GM06990 (cell line): ENCODE measurements at regions not wholly inside any gene's neighbourhood (a gene's known extent, or its start where the extent isn't known, plus 50 kb on each side); places are given as distances from the start of the nearest gene placed in this dataset.

Experiments used
- DNase-seq: peaks from one replicate; pipeline ENCODE4 v3.0.0-alpha.2; 2011; ENCODE audit not compliant: insufficient read length; ENCODE audit errors: extremely low read depth
- H3K27me3 ChIP-seq: replicated peaks from 2 replicates; pipeline ENCODE4 v1.6.0; 2011; ENCODE audit warnings: low read length; ENCODE audit not compliant: control insufficient read depth, insufficient read depth
- H3K36me3 ChIP-seq: 2 replicates; pipeline ENCODE4 v1.5.1; 2011; ENCODE audit warnings: low read length; ENCODE audit not compliant: control insufficient read depth, insufficient read depth
- H3K4me3 ChIP-seq: replicated peaks from 2 replicates; pipeline ENCODE4 v1.5.1; 2011; ENCODE audit warnings: low read depth, mild to moderate bottlenecking, control low read depth, low read length
- CTCF ChIP-seq: IDR thresholded peaks from 2 replicates; pipeline ENCODE4 v1.5.1; 2011; ENCODE audit warnings: low read length, control low read depth, mild to moderate bottlenecking, inconsistent platforms; ENCODE audit not compliant: insufficient read depth, poor library complexity, severe bottlenecking

GRCh38 chr2:14891546-14891945, 259.0 kb downstream of the LRATD1 start:
- DNase-seq, result no peak
- TF ChIP-seq CTCF, result no peak
- Histone ChIP-seq H3K27me3 (no peaks in the 10 kb centered on the region), H3K36me3 (no peaks in the 10 kb centered on the region), H3K4me3 (no peak overlapping the region)

DNA sequence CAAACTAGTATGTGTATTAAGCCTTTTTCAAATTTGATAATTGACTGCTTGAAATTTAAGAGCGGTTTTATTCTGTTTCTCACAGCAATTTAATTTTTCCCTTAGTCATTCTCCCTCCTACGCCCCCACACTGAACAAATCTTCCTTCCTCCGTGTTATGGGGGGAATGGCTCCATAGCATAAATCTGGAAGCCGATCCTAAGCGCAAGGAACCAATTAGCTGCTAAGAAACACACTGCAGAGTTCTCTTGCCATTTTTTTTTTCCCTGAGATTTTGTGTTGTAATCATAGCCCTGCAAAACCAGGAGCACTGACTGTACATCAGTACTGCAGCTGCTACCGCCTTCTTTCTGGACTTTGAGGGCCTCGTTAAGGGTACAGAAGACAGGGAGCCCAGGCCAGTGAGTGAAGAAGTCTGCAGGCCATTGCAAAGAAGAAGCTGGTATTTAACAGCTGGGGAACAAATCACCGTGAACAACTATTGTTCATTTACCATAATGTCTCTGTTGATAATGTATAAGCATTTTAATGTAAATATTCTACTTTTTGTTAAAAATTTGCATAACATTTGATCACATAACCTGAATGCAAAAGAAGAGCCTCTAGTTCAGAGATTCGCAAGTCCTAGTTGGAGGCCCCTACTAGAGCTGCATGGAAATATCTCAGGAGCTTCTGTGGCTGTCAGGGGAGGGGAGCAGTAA, 264.0 kb downstream of the LRATD1 start:
- DNase-seq, result no peak
- no peak overlapping the region for H3K4me3 ChIP-seq
- no peaks in the 10 kb centered on the region; the same call in 1 of the 2 replicates for H3K27me3 ChIP-seq
- TF ChIP-seq CTCF, result no peak
- H3K36me3 ChIP-seq, result no peaks in the 10 kb centered on the region

DNA sequence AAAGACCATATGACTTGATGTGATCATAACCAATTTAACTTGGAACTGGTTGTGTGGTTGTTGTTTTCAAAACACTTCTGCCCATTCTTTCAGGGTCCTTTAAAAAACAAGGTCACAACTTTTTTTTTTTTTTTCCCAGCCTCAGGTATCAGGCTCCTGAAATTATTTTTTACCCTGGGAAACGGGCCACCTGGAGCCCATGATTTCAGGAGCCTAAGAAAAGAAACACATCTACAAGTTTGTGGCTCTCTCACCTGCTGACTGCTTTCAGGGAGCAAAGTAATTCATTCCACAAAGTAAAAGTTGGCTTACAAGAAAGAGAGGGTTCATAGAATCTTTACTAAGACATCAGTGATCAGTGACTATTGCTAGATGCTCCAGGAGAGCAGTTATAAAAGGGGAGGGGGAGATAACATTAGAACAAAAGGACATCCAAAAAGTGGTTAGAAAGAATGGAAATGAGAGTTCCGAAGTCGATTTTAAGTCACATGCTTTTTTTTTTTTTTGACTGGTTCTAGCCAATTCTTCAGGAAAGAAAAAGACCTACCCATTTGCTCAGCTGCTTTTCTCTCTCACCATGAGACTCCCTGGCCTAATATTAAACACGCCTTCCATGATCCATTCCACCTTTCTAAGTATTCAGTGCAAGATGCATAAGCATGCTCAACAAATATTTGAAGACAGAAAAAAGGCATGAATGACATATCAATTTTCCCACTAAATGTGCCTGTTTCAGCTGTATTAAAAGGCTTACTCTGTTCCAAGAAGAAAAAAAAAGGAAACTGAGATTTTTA, 267.3 kb downstream of the LRATD1 start:
- no peak for DNase-seq
- H3K4me3 ChIP-seq, result no peak overlapping the region

DNA sequence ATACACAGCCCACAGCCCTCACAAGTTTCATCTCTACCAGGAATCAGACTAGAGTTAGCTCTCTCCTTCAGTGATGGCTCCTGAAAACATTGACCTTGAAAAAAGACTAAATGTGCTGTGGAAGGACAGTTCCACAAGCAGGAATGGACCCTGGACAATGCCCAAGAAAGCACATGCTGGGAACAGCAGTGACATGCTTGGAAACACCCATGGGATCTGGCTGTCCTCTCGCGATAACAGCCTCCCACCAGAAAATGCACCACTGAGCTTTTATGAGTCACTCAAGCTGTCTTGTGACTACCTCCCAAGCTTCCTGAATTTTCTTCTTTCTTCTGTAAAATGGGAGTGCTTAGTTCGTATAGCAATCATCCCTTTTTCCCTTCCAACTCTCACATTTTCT, 269.2 kb downstream of the LRATD1 start:
- H3K36me3 ChIP-seq, result no peaks in the 10 kb centered on the region
- H3K4me3 ChIP-seq, result no peak overlapping the region
- TF ChIP-seq CTCF, result no peak
- H3K27me3 ChIP-seq, result no peaks in the 10 kb centered on the region; the same call in 1 of the 2 replicates
- DNase-seq, result no peak

More for the DNA sequence above, 267.3 kb downstream of the LRATD1 start:
- Histone ChIP-seq H3K36me3 (no peaks in the 10 kb centered on the region), H3K27me3 (no peaks in the 10 kb centered on the region; the same call in 1 of the 2 replicates)
- TF ChIP-seq CTCF, result no peak

GRCh38 chr2:14902953-14903352, 270.4 kb downstream of the LRATD1 start:
- H3K36me3 ChIP-seq, result no peaks in the 10 kb centered on the region
- DNase-seq, result no peak
- no peak for TF ChIP-seq CTCF

More at GRCh38 chr2:14902953-14903352, 270.4 kb downstream of the LRATD1 start:
- Histone ChIP-seq H3K27me3 (no peaks in the 10 kb centered on the region; the same call in 1 of the 2 replicates), H3K4me3 (no peak overlapping the region)
